ENCODE measurements at regions not wholly inside any gene's neighbourhood (a gene's known extent, or its start where the extent isn't known, plus 50 kb on each side); places are given as distances from the start of the nearest gene placed in this dataset.

DNA sequence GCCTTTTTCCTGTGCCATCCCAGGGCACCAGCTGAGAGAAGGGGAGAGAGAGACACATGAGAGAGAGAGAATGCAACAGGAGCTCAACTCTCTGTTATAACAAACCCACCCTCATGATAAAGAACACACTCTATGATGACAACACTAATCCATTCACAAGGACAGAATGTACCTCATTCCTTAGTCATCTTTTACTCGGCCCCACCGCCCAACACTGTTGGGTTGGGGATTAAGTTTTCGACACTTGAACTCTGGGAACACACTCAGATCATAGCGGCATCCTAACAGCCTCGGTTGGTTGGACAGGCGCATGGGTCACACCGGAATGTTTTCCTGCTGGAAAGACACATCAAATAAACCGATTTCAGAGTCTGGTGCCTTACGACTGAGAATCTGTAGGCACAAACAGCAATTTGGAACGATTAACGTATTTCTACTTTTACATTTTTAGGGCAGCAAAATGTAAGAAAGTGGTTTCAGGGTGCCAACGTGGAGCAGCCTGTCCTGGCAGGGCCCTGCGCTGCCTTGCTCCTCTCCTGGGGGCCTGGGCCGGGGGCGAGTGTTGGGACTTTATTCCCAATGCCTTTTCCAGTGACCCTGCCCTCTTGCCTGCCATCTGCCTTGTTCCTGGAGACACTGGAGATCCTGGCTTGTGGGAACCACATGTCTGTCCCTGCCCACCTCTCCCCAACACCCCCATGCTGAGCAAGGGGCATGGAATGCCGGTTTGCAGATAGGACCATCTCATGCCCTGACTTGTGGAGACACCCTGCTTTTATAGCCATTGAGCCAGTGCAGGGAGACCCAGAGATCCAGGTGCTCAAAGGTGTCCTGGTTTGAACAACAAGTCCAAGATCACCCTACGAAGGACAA is 287.0 kb downstream of the TCERG1L start:
- TF ChIP-seq, protein P1, sequence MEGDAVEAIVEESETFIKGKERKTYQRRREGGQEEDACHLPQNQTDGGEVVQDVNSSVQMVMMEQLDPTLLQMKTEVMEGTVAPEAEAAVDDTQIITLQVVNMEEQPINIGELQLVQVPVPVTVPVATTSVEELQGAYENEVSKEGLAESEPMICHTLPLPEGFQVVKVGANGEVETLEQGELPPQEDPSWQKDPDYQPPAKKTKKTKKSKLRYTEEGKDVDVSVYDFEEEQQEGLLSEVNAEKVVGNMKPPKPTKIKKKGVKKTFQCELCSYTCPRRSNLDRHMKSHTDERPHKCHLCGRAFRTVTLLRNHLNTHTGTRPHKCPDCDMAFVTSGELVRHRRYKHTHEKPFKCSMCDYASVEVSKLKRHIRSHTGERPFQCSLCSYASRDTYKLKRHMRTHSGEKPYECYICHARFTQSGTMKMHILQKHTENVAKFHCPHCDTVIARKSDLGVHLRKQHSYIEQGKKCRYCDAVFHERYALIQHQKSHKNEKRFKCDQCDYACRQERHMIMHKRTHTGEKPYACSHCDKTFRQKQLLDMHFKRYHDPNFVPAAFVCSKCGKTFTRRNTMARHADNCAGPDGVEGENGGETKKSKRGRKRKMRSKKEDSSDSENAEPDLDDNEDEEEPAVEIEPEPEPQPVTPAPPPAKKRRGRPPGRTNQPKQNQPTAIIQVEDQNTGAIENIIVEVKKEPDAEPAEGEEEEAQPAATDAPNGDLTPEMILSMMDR (IDR thresholded peaks at IDR 0.05; ENCODE audit: insufficient read depth, low read depth, low read length) = no peak
- ChIA-PET CTCF (no interaction called here), POLR2A (no interaction called here)
- H3K27me3 ChIP-seq (ENCODE audit: control insufficient read depth, insufficient read depth, low read length) = no peaks in the 10 kb centered on the region
- DNase-seq (ENCODE audit: low read depth) = no peak
- H3K4me3 ChIP-seq (ENCODE audit: low read depth, low read length) = no peak overlapping the region
- H3K36me3 ChIP-seq (ENCODE audit: control insufficient read depth, insufficient read depth, low read length) = no peaks in the 10 kb centered on the region

DNA sequence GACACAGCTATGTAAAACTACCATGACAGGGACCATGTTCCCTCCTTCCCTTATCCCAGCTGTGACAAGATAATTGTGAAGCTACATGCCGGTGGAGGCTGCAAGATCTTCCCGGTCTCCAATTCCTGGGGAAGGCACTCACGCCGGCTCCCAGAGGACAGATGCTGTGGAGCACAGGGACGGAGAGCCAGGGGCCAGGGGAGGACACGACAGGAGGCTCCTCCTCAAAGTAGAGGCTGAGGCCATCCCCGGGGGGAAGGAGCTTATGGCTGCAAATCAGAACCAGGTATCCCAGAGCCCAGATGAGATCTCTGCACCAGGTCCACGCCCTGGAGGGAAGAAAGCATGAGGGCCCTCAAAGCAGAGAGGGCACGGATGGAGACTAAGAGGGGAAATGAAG is 286.2 kb downstream of the TCERG1L start:
- DNase-seq (ENCODE audit: low read depth) = no peak
- ChIA-PET POLR2A (no interaction called here), CTCF (no interaction called here)
- TF ChIP-seq, protein P1 (IDR thresholded peaks at IDR 0.05; ENCODE audit: insufficient read depth, low read depth, low read length) = no peak
- no peak overlapping the region for H3K4me3 ChIP-seq (ENCODE audit: low read depth, low read length)
- no peaks in the 10 kb centered on the region for H3K36me3 ChIP-seq (ENCODE audit: control insufficient read depth, insufficient read depth, low read length)
- H3K27me3 ChIP-seq (ENCODE audit: control insufficient read depth, insufficient read depth, low read length) = no peaks in the 10 kb centered on the region

DNA sequence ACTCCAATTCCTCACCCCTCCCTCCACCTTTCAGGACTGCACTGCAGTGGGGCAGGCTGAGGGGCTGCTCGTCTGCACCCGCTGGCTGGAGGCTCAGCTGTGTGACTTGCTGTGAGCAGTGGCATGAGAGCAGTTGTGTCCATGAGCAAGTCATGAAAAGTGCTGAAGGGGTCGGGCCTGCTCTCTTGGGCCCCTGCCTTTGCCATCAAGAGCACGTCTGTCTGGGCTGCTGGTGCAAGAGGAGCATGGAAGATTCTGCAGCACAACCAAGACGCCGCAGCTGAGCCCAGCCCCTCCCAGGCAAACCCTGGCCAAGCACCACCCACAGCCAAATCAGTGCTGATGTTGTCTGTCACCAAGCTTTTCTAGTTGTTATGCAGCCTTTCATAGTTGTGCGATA is 284.3 kb downstream of the TCERG1L start:
- H3K4me3 ChIP-seq (ENCODE audit: low read depth, low read length) = no peak overlapping the region
- TF ChIP-seq, protein P1 (IDR thresholded peaks at IDR 0.05; ENCODE audit: insufficient read depth, low read depth, low read length) = no peak
- H3K27me3 ChIP-seq (ENCODE audit: control insufficient read depth, insufficient read depth, low read length) = no peaks in the 10 kb centered on the region
- no peaks in the 10 kb centered on the region for H3K36me3 ChIP-seq (ENCODE audit: control insufficient read depth, insufficient read depth, low read length)
- DNase-seq (ENCODE audit: low read depth) = no peak
- CTCF ChIA-PET = no interaction called here
- POLR2A ChIA-PET = no interaction called here

DNA sequence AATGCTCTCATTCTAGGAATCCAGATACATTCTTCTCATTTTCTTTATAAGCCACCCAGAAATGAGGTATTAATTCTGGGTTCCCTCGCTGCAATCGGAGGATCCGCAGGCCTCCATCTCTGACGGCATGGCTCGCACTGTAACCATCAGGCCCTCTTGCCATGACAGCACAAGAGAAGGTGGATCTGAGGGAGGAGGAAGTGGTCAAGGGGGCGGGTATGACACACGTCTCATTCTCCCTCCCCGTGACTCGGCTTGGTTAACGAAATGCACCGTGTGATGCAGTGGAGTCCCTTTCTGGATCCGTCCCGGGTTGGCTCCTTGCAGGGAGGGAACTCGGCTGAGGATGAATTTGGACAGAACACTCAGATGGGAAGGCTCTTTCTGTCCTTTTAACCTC is 280.2 kb downstream of the TCERG1L start:
- H3K4me3 ChIP-seq (ENCODE audit: low read depth, low read length) = no peak overlapping the region
- no peaks in the 10 kb centered on the region for H3K36me3 ChIP-seq (ENCODE audit: control insufficient read depth, insufficient read depth, low read length)
- H3K27me3 ChIP-seq (ENCODE audit: control insufficient read depth, insufficient read depth, low read length) = no peaks in the 10 kb centered on the region
- POLR2A ChIA-PET = no interaction called here
- TF ChIP-seq, protein P1 (IDR thresholded peaks at IDR 0.05; ENCODE audit: insufficient read depth, low read depth, low read length) = no peak
- DNase-seq (ENCODE audit: low read depth) = no peak
- CTCF ChIA-PET = no interaction called here

DNA sequence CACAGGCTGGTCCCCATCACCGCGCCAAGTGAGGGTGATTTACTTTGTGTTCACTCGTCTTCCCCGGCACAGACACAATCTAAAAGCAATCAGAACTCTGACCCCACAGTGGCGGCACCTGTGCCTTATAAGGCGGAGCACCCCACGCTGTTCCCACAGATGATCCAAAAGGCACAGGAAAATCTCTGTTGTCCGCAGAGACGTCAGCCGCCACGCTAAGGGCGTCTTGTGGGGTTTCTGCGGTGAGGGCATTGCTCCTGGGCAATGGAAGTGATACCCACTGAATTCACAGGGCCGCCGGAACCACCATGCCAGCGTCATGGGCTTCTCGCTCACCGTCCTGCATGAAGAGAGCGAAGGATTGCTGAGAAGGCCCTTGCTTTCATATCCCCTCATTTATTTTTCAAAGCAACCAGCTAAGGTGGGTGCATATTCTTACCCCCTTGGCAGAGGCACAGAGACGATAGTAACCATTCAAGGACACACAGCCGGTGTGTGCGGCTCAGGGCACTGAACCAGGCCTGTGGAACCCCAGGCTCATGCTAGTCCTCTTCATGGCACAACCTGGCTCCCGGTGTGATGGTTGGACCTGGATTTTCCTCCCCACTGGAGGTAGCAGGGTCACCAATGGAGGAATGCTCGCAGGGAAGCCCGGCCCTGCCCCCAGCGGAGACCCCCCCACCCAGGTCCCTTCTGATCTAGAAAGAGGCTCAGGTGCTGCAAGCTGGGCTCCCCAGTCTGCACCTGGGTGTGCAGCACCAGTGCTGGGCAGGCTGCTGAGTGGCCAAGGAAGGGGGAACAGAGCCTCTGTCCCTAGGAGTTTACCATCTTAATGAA is 279.0 kb downstream of the TCERG1L start:
- TF ChIP-seq, protein P1 (IDR thresholded peaks at IDR 0.05; ENCODE audit: insufficient read depth, low read depth, low read length) = no peak
- ChIA-PET POLR2A (no interaction called here), CTCF (no interaction called here)
- Histone ChIP-seq H3K4me3 (ENCODE audit: low read depth, low read length) (no peak overlapping the region), H3K27me3 (ENCODE audit: control insufficient read depth, insufficient read depth, low read length) (no peaks in the 10 kb centered on the region), H3K36me3 (ENCODE audit: control insufficient read depth, insufficient read depth, low read length) (no peaks in the 10 kb centered on the region)
- DNase-seq (ENCODE audit: low read depth) = no peak

Data from BJ (cell line).